Cerebellar nuclear complex (tissue), 1 donor: ENCODE measurements at regions not wholly inside any gene's neighbourhood (a gene's known extent, or its start where the extent isn't known, plus 50 kb on each side); places are given as distances from the start of the nearest gene placed in this dataset.

Source experiments
- DNase-seq, 2 experiments: peaks; one replicate each; lab custom pipeline; 2025; lab: John Stamatoyannopoulos, UW

- no peak for DNase-seq
These were observed 126.8 kb downstream of the ADRA2A start for GRCh38 chr10:111203615-111204014.

GRCh38 chr10:111204838-111205237, 128.0 kb downstream of the ADRA2A start:
- DNase-seq: no peak

GRCh38 chr10:111206521-111206920, 129.7 kb downstream of the ADRA2A start:
- DNase-seq: no peak

- DNase-seq: no peak
These were observed 130.7 kb downstream of the ADRA2A start for GRCh38 chr10:111207500-111207899.

GRCh38 chr10:111208951-111209350, 132.1 kb downstream of the ADRA2A start:
- DNase-seq: no peak

GRCh38 chr10:111209692-111210091, 132.9 kb downstream of the ADRA2A start:
- DNase-seq: no peak

- no peak for DNase-seq
These were observed 134.4 kb downstream of the ADRA2A start for GRCh38 chr10:111211241-111211640.

- DNase-seq: no peak
These were observed 134.9 kb downstream of the ADRA2A start for GRCh38 chr10:111211706-111212105.

- DNase-seq: no peak
These were observed 145.1 kb downstream of the ADRA2A start for GRCh38 chr10:111221682-111222480.

- DNase-seq: no peak
These were observed 146.1 kb downstream of the ADRA2A start for GRCh38 chr10:111222961-111223360.

GRCh38 chr10:111231779-111232178, 154.9 kb downstream of the ADRA2A start:
- no peak for DNase-seq

GRCh38 chr10:111233439-111233838, 156.6 kb downstream of the ADRA2A start:
- DNase-seq: no peak

- no peak for DNase-seq
These were observed 157.5 kb downstream of the ADRA2A start for GRCh38 chr10:111234234-111234913.

GRCh38 chr10:111234914-111235302, 158.1 kb downstream of the ADRA2A start:
- DNase-seq: no peak

- DNase-seq: no peak
These were observed 163.5 kb downstream of the ADRA2A start for GRCh38 chr10:111240348-111240747.

- no peak for DNase-seq
These were observed 166.3 kb downstream of the ADRA2A start for GRCh38 chr10:111243126-111243525.

- no peak for DNase-seq
These were observed 169.3 kb downstream of the ADRA2A start for GRCh38 chr10:111246136-111246535.

GRCh38 chr10:111246814-111247452, 170.1 kb downstream of the ADRA2A start:
- no peak for DNase-seq

GRCh38 chr10:111247781-111248389, 171.1 kb downstream of the ADRA2A start:
- DNase-seq: no peak

- DNase-seq: no peak
These were observed 173.1 kb downstream of the ADRA2A start for GRCh38 chr10:111249925-111250324.

GRCh38 chr10:111261081-111261615, 184.3 kb downstream of the ADRA2A start:
- DNase-seq: no peak

GRCh38 chr10:111265341-111265740, 188.5 kb downstream of the ADRA2A start:
- DNase-seq: no peak
